NB4 (cell line): ENCODE measurements at regions not wholly inside any gene's neighbourhood (a gene's known extent, or its start where the extent isn't known, plus 50 kb on each side); places are given as distances from the start of the nearest gene placed in this dataset.

Experiments
- DNase-seq: peaks from one replicate; pipeline ENCODE4 v3.0.0; 2010; ENCODE audit warnings: low read depth
- H3K4me3 ChIP-seq: one replicate; pipeline ENCODE4 v1.5.1; 2011; ENCODE audit warnings: mild to moderate bottlenecking, low read depth, low read length, moderate library complexity
- CTCF ChIP-seq: IDR thresholded peaks from one replicate; pipeline ENCODE4 v1.5.1; 2012; ENCODE audit warnings: low read depth, low read length
- MAX ChIP-seq: IDR thresholded peaks from 2 replicates; pipeline ENCODE4 v1.6.1; 2011; ENCODE audit warnings: low read depth, low read length
- MYC ChIP-seq: IDR thresholded peaks from 2 replicates; pipeline ENCODE4 v1.6.1; 2011; ENCODE audit warnings: low read depth, low read length
- POLR2A ChIP-seq: IDR thresholded peaks from 2 replicates; pipeline ENCODE4 v1.6.1; 2011; ENCODE audit warnings: mild to moderate bottlenecking; ENCODE audit not compliant: insufficient read length; ENCODE audit errors: extremely low read depth

- H3K4me3 ChIP-seq: no peak overlapping the region
- TF ChIP-seq CTCF (no peak), POLR2A (no peak), MAX (no peak), MYC (no peak)
- no peak for DNase-seq
Observed at GRCh38 chr5:143459433-143459832, 55.9 kb upstream of the NR3C1 start.

- no peak for DNase-seq
- TF ChIP-seq POLR2A: no peak
- no peak for TF ChIP-seq CTCF
- no peak for TF ChIP-seq MYC
- no peak for TF ChIP-seq MAX
- no peak overlapping the region for H3K4me3 ChIP-seq
Observed at GRCh38 chr5:143456952-143457547, 53.6 kb upstream of the NR3C1 start.

GRCh38 chr5:143454936-143455516, 51.5 kb upstream of the NR3C1 start:
- no peak for DNase-seq
- no peak for TF ChIP-seq POLR2A
- TF ChIP-seq CTCF: no peak
- no peak for TF ChIP-seq MYC
- no peak for TF ChIP-seq MAX
- no peak overlapping the region for H3K4me3 ChIP-seq

- TF ChIP-seq MYC (no peak), MAX (no peak), CTCF (no peak), POLR2A (no peak)
- no peak overlapping the region for H3K4me3 ChIP-seq
- peak; percentile 29 for DNase-seq
Observed at GRCh38 chr5:143453720-143454119, 50.2 kb upstream of the NR3C1 start.
